ELF-1 (cell line): ENCODE measurements at regions not wholly inside any gene's neighbourhood (a gene's known extent, or its start where the extent isn't known, plus 50 kb on each side); places are given as distances from the start of the nearest gene placed in this dataset.
"Not testable (repeated sequence)": the region's sequence is repeated elsewhere in the genome, so short reads cannot be mapped to it uniquely, and the experiment has no call there.

Source experiments
- DNase-seq: peaks from one replicate; pipeline ENCODE4 v3.0.0-alpha.2; 2016; ENCODE audit warnings: low read depth, low spot score

GRCh38 chr2:51920509-51920908, 888.6 kb upstream of the NRXN1 start:
- DNase-seq: no peak

GRCh38 chr2:51919395-51919794, 887.5 kb upstream of the NRXN1 start:
- DNase-seq: no peak

GRCh38 chr2:51918113-51918512, 886.2 kb upstream of the NRXN1 start:
- DNase-seq: no peak

- DNase-seq: no peak
These were observed 871.8 kb upstream of the NRXN1 start for GRCh38 chr2:51903728-51904127.

- no peak for DNase-seq
These were observed 867.7 kb upstream of the NRXN1 start for GRCh38 chr2:51899643-51900042.

- not testable (repeated sequence) for DNase-seq
These were observed 862.7 kb upstream of the NRXN1 start for GRCh38 chr2:51894584-51894983.

- DNase-seq: no peak
These were observed 856.2 kb upstream of the NRXN1 start for GRCh38 chr2:51888120-51888519.

GRCh38 chr2:51881673-51882072, 849.7 kb upstream of the NRXN1 start:
- DNase-seq: no peak

- DNase-seq: no peak
These were observed 848.2 kb upstream of the NRXN1 start for GRCh38 chr2:51880153-51880552.

- DNase-seq: no peak
These were observed 834.4 kb upstream of the NRXN1 start for GRCh38 chr2:51866361-51866760.

GRCh38 chr2:51859260-51859659, 827.3 kb upstream of the NRXN1 start:
- no peak for DNase-seq

GRCh38 chr2:51855683-51856082, 823.8 kb upstream of the NRXN1 start:
- no peak for DNase-seq

- no peak for DNase-seq
These were observed 814.9 kb upstream of the NRXN1 start for GRCh38 chr2:51846796-51847195.

GRCh38 chr2:51846018-51846417, 814.1 kb upstream of the NRXN1 start:
- no peak for DNase-seq

- DNase-seq: no peak
These were observed 812.7 kb upstream of the NRXN1 start for GRCh38 chr2:51844596-51844995.

GRCh38 chr2:51829477-51829876, 797.5 kb upstream of the NRXN1 start:
- no peak for DNase-seq

GRCh38 chr2:51825823-51826222, 793.9 kb upstream of the NRXN1 start:
- DNase-seq: no peak

GRCh38 chr2:51813247-51813646, 781.3 kb upstream of the NRXN1 start:
- DNase-seq: no peak

GRCh38 chr2:51812138-51812866, 780.4 kb upstream of the NRXN1 start:
- no peak for DNase-seq

GRCh38 chr2:51810197-51810596, 778.3 kb upstream of the NRXN1 start:
- DNase-seq: no peak

- no peak for DNase-seq
These were observed 775.3 kb upstream of the NRXN1 start for GRCh38 chr2:51807229-51807628.

GRCh38 chr2:51795248-51795888, 763.4 kb upstream of the NRXN1 start:
- peak; percentile 77 for DNase-seq

GRCh38 chr2:51791496-51791895, 759.6 kb upstream of the NRXN1 start:
- DNase-seq: no peak
